GM13977 (cell line): ENCODE measurements at regions not wholly inside any gene's neighbourhood (a gene's known extent, or its start where the extent isn't known, plus 50 kb on each side); places are given as distances from the start of the nearest gene placed in this dataset.

ENCODE experiments used
- DNase-seq: peaks from one replicate; pipeline ENCODE4 v3.0.0; 2012; ENCODE audit warnings: low spot score
- in situ Hi-C: fragments of 300-500 bp; cut with MboI; formaldehyde crosslinking; loops from one replicate; pipeline ENCODE4 v1.12.0; 2022; ENCODE audit warnings: low sequenced_read_pairs, low pct_unique_long_range_greater_than_20kb, mixed read lengths, inconsistent platforms; ENCODE audit not compliant: unreplicated experiment
- TF ChIP-seq, protein P1 (sequence below): IDR thresholded peaks from 2 replicates; pipeline ENCODE4 v1.5.1; 2012; ENCODE audit warnings: mild to moderate bottlenecking, control low read depth; ENCODE audit not compliant: insufficient read depth; ENCODE audit errors: extremely low read depth, missing control alignments

DNA sequence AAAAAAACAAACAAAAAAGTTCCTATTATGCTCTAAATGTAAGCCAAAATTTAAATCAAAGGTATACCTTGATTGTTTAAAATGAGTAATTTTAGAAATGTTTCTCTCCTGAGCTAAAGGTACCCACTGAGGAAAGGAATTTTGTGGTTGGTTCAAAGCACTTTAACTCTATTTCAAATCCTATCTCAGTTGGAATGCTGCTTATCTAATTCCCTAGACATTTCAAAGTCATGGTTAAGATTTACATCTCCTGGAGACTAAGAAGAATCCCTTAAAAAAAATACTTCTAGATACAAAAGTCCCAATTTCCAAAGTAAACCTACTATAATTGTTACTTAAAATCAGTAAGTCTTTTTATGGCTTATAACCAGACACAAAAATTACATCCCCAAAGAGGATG is 830.7 kb downstream of the GRID1 start:
- DNase-seq: no peak
- in situ Hi-C loops: no loop called here
- TF ChIP-seq, protein P1, sequence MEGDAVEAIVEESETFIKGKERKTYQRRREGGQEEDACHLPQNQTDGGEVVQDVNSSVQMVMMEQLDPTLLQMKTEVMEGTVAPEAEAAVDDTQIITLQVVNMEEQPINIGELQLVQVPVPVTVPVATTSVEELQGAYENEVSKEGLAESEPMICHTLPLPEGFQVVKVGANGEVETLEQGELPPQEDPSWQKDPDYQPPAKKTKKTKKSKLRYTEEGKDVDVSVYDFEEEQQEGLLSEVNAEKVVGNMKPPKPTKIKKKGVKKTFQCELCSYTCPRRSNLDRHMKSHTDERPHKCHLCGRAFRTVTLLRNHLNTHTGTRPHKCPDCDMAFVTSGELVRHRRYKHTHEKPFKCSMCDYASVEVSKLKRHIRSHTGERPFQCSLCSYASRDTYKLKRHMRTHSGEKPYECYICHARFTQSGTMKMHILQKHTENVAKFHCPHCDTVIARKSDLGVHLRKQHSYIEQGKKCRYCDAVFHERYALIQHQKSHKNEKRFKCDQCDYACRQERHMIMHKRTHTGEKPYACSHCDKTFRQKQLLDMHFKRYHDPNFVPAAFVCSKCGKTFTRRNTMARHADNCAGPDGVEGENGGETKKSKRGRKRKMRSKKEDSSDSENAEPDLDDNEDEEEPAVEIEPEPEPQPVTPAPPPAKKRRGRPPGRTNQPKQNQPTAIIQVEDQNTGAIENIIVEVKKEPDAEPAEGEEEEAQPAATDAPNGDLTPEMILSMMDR: no peak

DNA sequence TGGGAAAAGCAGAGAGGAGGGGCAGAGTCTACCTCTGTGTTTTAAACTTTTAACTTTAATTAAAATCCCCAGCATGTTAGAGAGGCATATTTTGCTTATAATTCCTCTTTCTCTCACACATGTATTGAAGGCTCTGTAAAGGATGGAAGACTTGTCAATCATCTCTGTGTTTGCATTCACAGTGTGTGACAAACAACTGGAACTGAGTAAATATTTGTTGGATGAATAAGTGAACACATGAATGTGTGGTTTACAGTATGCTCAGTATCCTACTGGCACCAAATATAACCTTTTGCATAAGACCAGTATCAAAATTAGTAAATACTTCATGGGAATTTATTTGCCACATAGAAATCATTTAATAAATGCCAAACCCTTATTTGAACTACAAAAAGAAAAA is 829.0 kb downstream of the GRID1 start:
- in situ Hi-C loops: no loop called here

DNA sequence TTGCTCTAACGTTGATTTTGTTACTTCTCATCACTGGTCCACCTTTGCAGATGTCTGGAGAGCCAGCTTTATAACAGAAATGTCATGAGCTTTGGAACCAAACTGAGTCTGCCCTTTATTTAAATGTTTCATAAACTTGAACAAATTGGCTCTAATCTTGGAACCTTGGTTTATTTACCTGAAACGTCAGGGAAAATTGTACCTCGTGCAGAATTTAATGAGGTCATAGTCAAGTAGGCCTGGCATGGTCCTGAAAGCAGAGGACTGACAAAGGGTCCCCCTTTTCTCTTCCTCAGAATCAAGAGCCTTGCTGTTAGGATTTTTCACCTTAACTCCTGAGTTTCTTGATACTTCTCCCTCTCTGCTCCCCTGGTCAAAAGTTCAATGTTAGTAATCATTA is 828.0 kb downstream of the GRID1 start:
- no peak for DNase-seq
- TF ChIP-seq, protein P1: no peak
- in situ Hi-C loops: no loop called here

More for the DNA sequence above, 829.0 kb downstream of the GRID1 start:
- TF ChIP-seq, protein P1: no peak
- no peak for DNase-seq

DNA sequence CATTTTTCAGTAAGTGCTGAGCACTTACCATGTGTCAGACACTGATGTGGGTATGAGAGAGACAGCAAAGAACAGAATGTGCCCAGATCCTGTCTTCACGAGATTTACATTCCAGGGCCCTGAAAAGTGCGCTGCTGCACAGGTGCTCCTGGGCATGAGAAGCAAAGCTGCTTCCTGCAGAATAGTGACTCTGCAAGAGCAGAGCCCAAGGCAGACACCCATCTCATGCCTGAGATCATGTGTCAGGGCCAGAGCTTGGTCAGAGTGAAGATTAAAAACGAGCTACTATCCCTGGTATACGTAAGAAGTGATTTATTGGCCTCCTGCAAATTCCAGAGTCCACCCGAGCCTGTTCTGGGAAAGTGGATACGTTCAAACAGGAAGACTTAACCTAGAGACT is 824.4 kb downstream of the GRID1 start:
- TF ChIP-seq, protein P1: no peak
- in situ Hi-C loops: no loop called here
- DNase-seq: no peak

DNA sequence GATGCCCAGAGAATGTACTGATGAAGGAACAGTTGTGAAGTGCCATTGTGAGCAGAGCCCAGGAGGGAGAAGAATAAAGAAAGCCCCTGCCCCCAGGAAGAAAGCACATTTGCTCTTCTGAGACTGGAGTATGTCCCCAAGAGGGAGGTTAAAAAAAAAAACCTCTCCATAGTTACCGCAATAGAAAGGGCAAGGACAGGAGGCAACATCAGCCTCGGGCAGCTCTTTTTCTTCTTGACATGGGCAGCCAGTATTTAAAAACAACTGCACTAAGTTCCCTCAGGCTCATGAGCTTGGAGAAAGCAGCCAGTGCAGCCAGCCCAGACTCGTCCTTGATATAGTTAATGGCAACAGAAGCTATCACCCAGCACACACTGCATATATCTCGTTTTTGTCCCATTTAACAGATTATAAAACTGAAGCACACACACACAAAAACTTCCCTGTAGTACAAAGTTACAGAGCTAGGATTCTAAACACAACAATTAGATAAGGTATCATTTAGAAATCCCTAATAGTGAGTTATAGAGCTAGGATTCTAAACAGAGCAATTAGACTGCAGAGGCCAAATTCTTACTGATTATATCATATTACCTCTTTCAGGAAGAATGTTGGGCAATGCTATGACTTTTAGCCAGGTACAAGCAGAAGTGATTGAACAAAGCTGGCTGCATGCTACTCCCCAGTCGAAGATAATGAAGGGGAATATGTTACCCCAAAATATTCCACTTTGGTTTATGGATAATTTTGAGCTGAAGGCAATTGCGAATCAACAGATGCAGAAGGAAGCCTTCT is 823.5 kb downstream of the GRID1 start:
- TF ChIP-seq, protein P1: no peak
- in situ Hi-C loops: no loop called here
- no peak for DNase-seq

DNA sequence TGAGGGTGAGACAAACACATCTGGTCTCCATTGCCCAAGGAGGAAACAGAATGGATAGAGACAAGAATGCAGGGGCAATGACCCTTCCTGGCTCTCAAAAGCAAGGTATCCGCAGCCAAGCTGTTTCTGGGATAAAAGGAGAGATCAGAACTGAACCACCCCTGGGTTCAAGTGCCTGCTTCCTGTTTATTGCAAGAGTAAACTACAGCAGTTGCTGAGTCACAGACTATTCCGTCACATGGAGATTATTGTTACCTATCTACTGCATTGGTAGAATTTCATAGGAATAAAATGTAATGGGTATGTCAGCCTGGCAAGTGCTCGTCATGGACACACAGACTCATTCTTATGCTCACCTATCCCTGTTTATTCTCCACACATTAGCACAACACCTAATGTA is 821.6 kb downstream of the GRID1 start:
- no peak for DNase-seq
- TF ChIP-seq, protein P1: no peak
- in situ Hi-C loops: no loop called here

DNA sequence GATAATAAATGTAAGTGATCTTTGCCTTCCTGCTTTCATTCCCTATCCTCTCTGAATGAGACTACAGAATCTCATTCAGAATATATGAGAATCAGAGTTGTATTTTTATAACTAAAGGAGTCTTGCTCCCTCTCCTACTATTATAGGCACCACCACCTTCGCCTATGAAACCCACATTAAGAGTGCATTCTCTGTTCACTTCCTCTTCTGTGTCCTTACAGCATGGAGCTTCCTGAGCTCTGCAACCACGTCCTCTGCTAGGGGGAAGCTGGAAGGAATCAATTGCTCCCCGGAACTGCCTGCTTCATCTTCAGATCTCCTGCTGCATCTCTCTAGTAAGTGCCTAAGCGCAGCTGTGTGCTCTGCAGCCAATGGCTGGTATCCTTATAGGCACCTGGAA is 820.7 kb downstream of the GRID1 start:
- in situ Hi-C loops: no loop called here
- DNase-seq: no peak
- TF ChIP-seq, protein P1: no peak
